Karpas-422 (cell line): ENCODE measurements at regions not wholly inside any gene's neighbourhood (a gene's known extent, or its start where the extent isn't known, plus 50 kb on each side); places are given as distances from the start of the nearest gene placed in this dataset.

Experiments
- DNase-seq: peaks from one replicate; pipeline ENCODE4 v3.0.0-alpha.2; 2015
- H2AFZ ChIP-seq: fragments of 200-600 bp; sonication (generic); 2 replicates; pipeline ENCODE4 v1.6.1; 2014; ENCODE audit warnings: antibody characterized with exemption, low read length, mixed read lengths
- H3K27ac ChIP-seq: fragments of 200-600 bp; sonication (generic); 2 replicates; pipeline ENCODE4 v1.5.1; 2014; ENCODE audit warnings: mild to moderate bottlenecking, low read length, moderate library complexity
- H3K27me3 ChIP-seq: fragments of 200-600 bp; sonication (generic); 2 replicates; pipeline ENCODE4 v1.6.1; 2014; ENCODE audit warnings: low read length, mixed read lengths
- H3K36me3 ChIP-seq: fragments of 200-600 bp; sonication (generic); 2 replicates; pipeline ENCODE4 v1.6.1; 2014; ENCODE audit warnings: low read length, mixed read lengths; ENCODE audit not compliant: insufficient read depth
- H3K4me1 ChIP-seq: fragments of 200-600 bp; sonication (generic); 2 replicates; pipeline ENCODE4 v1.6.1; 2014; ENCODE audit warnings: mild to moderate bottlenecking, low read length, mixed read lengths
- H3K4me2 ChIP-seq: fragments of 200-600 bp; sonication (generic); 2 replicates; pipeline ENCODE4 v1.6.1; 2014; ENCODE audit warnings: low read length, low read depth, mild to moderate bottlenecking; ENCODE audit not compliant: poor library complexity, severe bottlenecking
- H3K4me3 ChIP-seq: fragments of 200-600 bp; sonication (generic); 2 replicates; pipeline ENCODE4 v1.5.1; 2014; ENCODE audit warnings: mild to moderate bottlenecking, antibody characterized with exemption, low read length, mixed read lengths
- H3K79me2 ChIP-seq: fragments of 200-600 bp; sonication (generic); 2 replicates; pipeline ENCODE4 v1.6.1; 2014; ENCODE audit warnings: mild to moderate bottlenecking, low read length, mixed read lengths
- H3K9ac ChIP-seq: fragments of 200-600 bp; sonication (generic); 2 replicates; pipeline ENCODE4 v1.6.0; 2014; ENCODE audit warnings: low read length
- H3K9me2 ChIP-seq: fragments of 200-600 bp; sonication (generic), shearing (Covaris generic); replicated peaks from 2 replicates; pipeline ENCODE4 v1.6.0; 2014; ENCODE audit warnings: mild to moderate bottlenecking, low read length, moderate library complexity; ENCODE audit not compliant: insufficient read depth
- H3K9me3 ChIP-seq: fragments of 300-700, 200-600 bp; sonication (generic); 2 replicates; pipeline ENCODE4 v1.6.1; 2014; ENCODE audit warnings: low read length, mixed read lengths
- H4K20me1 ChIP-seq: fragments of 200-600 bp; sonication (generic); 2 replicates; pipeline ENCODE4 v1.6.1; 2014; ENCODE audit warnings: mild to moderate bottlenecking, antibody characterized with exemption, low read length, low read depth; ENCODE audit not compliant: insufficient read depth

DNA sequence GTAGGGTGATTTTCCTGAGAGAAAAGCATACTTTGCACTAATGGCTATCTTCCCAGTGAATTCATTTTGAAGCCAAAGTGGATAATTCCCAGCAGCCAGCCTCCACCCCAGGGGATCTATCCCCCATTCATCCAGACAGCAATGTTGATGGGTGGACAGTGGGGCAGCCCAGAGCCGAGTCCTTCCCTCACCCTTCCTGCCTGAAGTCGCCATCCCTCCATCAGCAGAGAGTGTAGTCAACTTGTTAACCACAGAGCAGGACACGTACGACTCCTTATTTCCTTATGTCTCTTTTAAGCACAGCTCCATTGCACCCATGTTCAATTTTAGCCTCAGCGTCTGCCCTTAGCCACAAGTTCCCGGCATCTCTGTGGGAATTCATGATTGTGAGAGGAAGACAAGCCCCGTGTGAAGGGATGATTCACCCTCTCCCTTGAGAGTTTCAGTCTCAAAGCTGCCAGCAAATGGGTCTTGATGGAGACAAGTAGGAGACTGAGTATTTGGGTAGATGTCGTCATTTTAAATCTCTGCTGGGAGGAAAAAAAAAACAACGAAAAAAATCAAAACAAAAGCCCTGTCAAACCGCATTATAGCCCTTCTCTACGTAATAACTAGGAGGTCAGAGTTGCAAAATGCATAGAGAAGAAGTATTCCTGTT, 58.3 kb upstream of the MEDAG start:
- no peak overlapping the region for H3K4me2 ChIP-seq
- H2AFZ ChIP-seq = no peak overlapping the region
- no peaks in the 10 kb centered on the region for H3K9me2 ChIP-seq
- H3K4me3 ChIP-seq = no peak overlapping the region
- no peaks in the 10 kb centered on the region for H3K27me3 ChIP-seq
- no peak overlapping the region for H3K9ac ChIP-seq
- H3K79me2 ChIP-seq = no peaks in the 10 kb centered on the region
- H4K20me1 ChIP-seq = no peaks in the 10 kb centered on the region
- no peak overlapping the region for H3K27ac ChIP-seq
- H3K9me3 ChIP-seq = peaks cover 6% of the 10 kb centered on the region; the same call in 1 of the 2 replicates
- H3K4me1 ChIP-seq = peaks cover 3% of the 10 kb centered on the region; the same call in 1 of the 2 replicates
- no peaks in the 10 kb centered on the region for H3K36me3 ChIP-seq
- DNase-seq = no peak

DNA sequence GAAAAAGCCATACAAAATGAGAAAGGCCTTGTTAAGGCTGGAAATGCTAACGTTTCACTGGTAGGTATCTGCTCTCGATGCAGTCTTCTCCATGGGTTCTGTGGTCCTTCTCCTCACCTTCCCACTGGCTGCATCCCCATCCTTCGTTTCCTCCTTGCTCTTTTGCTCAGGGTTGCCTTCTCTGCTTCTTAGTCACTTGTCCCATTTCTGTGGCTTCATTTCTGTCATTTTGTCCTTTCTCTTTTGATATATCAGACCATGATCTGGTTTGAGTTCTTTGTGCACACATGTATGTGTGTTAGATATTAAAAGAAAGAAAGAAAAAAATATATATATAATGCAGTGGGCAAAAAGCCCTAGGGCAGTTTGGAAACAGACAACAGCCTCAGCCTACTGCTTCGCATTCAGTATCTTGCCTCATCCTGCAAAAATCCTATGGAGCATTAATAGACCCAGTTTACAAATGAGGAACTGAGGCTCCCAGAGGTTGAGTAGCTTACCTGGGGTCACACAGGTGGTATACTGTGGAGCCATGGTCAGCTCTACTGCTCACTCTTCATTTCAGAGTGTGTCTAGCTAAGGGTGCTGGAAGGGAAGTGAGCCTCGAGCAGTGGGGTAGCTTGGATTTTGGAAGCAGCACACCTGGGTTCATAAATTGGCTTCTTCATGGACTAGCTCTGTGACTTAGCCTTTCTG, 57.6 kb upstream of the MEDAG start:
- Histone ChIP-seq H2AFZ (no peak overlapping the region), H3K4me1 (peaks cover 3% of the 10 kb centered on the region; the same call in 1 of the 2 replicates), H3K27ac (no peak overlapping the region), H3K9ac (no peak overlapping the region), H3K9me3 (no peaks in the 10 kb centered on the region; the same call in 1 of the 2 replicates), H3K4me2 (no peak overlapping the region), H3K4me3 (no peak overlapping the region), H3K36me3 (no peaks in the 10 kb centered on the region), H4K20me1 (no peaks in the 10 kb centered on the region), H3K79me2 (no peaks in the 10 kb centered on the region), H3K27me3 (no peaks in the 10 kb centered on the region), H3K9me2 (no peaks in the 10 kb centered on the region)
- DNase-seq = no peak

DNA sequence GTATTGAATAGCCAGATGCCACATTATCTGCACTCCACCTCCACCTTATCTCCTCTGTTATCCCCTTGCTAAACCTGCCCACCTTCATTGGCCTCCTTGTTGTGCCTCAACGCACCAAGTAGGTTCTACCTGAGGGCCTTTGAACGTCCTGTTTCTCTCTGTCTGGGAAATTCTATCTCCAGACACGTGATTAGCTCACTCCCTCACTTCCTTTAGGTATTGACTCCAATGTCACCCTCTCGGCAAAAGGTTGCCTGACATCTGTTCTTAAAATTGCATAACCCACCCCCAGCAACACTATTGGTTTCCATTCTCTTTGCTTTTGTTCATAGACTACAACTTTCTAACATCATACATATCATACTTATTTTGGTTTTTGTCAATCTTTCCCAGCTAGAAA, 56.5 kb upstream of the MEDAG start:
- DNase-seq = no peak
- Histone ChIP-seq H3K27ac (no peak overlapping the region), H3K9me3 (no peaks in the 10 kb centered on the region), H3K4me3 (no peak overlapping the region), H3K4me2 (no peak overlapping the region), H3K4me1 (peaks cover 3% of the 10 kb centered on the region; the same call in 1 of the 2 replicates), H3K36me3 (no peaks in the 10 kb centered on the region), H3K9ac (no peak overlapping the region), H2AFZ (no peak overlapping the region), H3K27me3 (no peaks in the 10 kb centered on the region), H3K79me2 (no peaks in the 10 kb centered on the region), H3K9me2 (no peaks in the 10 kb centered on the region), H4K20me1 (no peaks in the 10 kb centered on the region)

DNA sequence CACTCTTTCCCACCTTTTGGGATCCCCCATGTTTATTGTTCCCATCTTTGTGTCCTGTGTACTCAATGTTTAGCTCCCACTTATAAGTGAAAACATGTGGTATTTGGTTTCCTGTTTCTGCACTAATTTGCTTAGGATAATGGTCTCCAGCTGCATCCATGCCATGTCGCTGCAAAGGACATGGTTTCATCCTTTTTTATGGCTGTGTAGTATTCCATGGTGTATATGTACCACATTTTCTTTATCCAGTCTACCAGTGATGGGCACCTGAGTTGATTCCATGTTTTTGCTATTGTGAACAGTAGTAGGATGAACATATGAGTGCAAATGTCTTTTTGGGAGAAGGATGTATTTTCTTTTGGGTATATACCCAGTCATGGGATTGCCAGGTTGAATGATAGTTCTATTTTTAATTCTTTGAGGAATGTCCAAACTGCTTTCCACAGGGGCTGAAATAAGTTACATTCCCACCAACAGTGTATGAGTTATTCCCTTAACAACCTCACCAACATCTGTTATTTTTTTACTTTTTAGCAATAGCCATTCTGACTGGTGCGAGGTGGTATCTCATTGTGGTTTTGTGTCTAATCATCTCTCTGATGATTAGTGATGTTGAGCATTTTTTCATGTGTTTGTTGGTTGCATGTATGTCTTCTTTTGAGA, 55.7 kb upstream of the MEDAG start:
- H4K20me1 ChIP-seq = no peaks in the 10 kb centered on the region
- DNase-seq = no peak
- no peak overlapping the region for H2AFZ ChIP-seq
- H3K9ac ChIP-seq = no peak overlapping the region
- H3K79me2 ChIP-seq = no peaks in the 10 kb centered on the region
- no peak overlapping the region for H3K4me2 ChIP-seq
- no peaks in the 10 kb centered on the region for H3K9me2 ChIP-seq
- peaks cover 3% of the 10 kb centered on the region; the same call in 1 of the 2 replicates for H3K4me1 ChIP-seq
- no peaks in the 10 kb centered on the region for H3K36me3 ChIP-seq
- H3K9me3 ChIP-seq = no peaks in the 10 kb centered on the region
- no peak overlapping the region for H3K4me3 ChIP-seq
- no peaks in the 10 kb centered on the region for H3K27me3 ChIP-seq
- H3K27ac ChIP-seq = no peak overlapping the region

DNA sequence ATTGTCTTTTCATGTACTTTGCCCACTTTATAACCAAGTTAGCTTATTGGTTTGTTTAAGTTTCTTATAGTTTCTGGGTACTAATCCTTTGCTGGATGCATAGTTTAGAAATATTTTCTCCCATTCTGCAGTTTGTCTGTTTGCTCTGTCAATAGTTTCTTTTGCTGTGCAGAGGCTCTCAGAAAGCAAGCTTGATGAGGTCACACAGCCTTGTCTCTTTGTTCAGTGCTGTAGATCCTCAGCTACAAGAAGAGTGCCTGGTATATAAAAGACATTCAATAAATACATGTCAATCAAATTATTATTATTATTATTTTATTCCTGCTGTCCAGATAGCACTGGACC, 55.2 kb upstream of the MEDAG start:
- Histone ChIP-seq H3K4me3 (no peak overlapping the region), H3K36me3 (no peaks in the 10 kb centered on the region), H3K9me3 (no peaks in the 10 kb centered on the region), H3K27me3 (no peaks in the 10 kb centered on the region), H4K20me1 (no peaks in the 10 kb centered on the region), H3K4me2 (no peak overlapping the region), H3K79me2 (no peaks in the 10 kb centered on the region), H3K27ac (no peak overlapping the region), H3K9me2 (no peaks in the 10 kb centered on the region), H3K4me1 (peaks cover 3% of the 10 kb centered on the region; the same call in 1 of the 2 replicates), H2AFZ (no peak overlapping the region), H3K9ac (no peak overlapping the region)
- DNase-seq = no peak

DNA sequence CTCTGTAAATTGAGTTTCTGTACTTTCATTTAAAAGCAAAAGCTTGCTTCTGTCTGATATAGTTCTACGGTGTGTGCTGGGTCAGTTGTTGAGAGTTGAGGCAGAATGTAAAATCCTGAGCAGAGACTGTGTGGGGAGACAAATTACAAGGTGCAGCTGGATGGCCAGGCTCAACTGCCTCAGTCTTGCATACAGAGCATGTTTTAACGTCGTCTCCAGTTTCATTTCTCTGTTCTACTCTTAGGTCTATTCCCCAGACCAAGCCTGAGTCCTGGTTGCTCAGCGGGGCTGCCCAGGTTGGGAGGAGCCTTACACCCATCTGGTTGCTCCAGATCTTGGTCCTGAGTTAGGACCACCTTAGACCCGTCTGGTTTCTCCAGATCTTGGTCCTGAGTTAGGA, 54.4 kb upstream of the MEDAG start:
- no peaks in the 10 kb centered on the region for H3K27me3 ChIP-seq
- no peak overlapping the region for H3K9ac ChIP-seq
- H3K4me3 ChIP-seq = no peak overlapping the region
- no peak overlapping the region for H3K4me2 ChIP-seq
- H3K36me3 ChIP-seq = no peaks in the 10 kb centered on the region
- peak; percentile 48 for DNase-seq
- no peaks in the 10 kb centered on the region for H4K20me1 ChIP-seq
- no peak overlapping the region for H3K27ac ChIP-seq
- no peaks in the 10 kb centered on the region for H3K79me2 ChIP-seq
- H2AFZ ChIP-seq = no peak overlapping the region
- H3K9me2 ChIP-seq = no peaks in the 10 kb centered on the region
- H3K4me1 ChIP-seq = peaks cover 3% of the 10 kb centered on the region; the same call in 1 of the 2 replicates
- H3K9me3 ChIP-seq = no peaks in the 10 kb centered on the region

DNA sequence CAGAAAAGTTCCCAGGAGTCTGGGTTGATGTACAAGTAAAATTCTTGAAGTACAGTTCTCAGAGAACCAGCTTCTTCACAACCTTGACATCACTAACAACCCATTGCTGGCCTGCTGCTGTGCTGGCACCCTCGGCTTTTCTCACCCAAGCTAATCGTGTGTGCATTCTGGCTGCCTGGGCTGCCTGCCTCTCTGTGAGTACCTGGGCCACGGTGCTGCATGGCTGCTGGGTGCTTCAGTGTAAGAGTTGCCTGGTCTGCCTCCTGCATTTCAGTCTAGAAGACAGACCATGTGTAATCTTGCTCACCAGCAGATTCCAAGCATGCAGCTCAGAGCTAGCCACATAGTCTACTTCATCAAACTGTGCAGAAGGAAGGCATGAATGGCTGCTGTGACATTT, 50.5 kb upstream of the MEDAG start:
- Histone ChIP-seq H3K9ac (no peak overlapping the region), H3K79me2 (no peaks in the 10 kb centered on the region)

DNA sequence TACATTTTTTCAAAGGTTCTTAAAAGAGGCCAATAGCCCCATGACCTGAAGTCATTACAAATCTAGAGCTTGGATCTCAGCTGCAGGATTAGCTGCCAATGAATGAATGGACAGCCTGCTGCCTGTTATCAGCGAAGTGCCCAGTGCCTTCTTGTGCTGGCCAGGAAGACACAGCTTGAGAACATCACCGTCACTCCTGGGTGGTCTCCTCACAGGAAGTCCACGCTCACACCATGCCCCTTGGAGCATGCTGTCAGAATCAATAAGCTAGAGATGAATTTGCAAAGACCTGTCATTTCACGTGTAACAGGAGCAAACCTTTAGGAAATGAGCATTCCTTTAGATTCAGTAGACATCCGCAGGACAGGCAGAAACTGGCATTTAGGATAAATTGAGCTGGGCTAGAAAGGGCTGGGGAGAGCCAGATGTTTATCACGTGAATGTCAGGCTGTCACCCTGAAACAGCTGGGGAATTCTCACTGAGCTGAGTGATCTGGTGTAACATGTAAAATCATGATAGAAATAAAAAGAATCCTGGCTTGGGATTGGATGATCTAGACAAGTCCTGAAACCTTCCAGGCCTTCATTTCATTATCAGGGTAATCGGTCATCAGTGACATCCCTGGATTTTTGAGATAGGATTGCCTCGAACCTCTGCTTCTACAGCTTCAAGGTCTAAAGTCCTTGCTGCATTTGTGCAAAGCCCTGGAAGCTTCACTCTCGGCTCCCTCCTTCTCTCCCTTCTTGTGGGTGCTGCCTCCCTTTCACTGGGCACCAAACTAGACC, 49.9 kb upstream of the MEDAG start:
- no peak overlapping the region for H2AFZ ChIP-seq
- no peak overlapping the region for H3K4me2 ChIP-seq
- H3K9me2 ChIP-seq = no peaks in the 10 kb centered on the region
- no peaks in the 10 kb centered on the region for H3K27me3 ChIP-seq
- no peaks in the 10 kb centered on the region for H4K20me1 ChIP-seq
- no peaks in the 10 kb centered on the region for H3K79me2 ChIP-seq
- no peaks in the 10 kb centered on the region for H3K9me3 ChIP-seq
- no peak overlapping the region for H3K4me3 ChIP-seq
- no peak for DNase-seq
- H3K27ac ChIP-seq = no peak overlapping the region
- H3K9ac ChIP-seq = no peak overlapping the region
- peaks cover 3% of the 10 kb centered on the region; the same call in 1 of the 2 replicates for H3K4me1 ChIP-seq
- H3K36me3 ChIP-seq = no peaks in the 10 kb centered on the region

More for the DNA sequence above, 50.5 kb upstream of the MEDAG start:
- DNase-seq = no peak
- no peaks in the 10 kb centered on the region for H3K36me3 ChIP-seq
- H3K9me2 ChIP-seq = no peaks in the 10 kb centered on the region
- no peak overlapping the region for H3K4me2 ChIP-seq
- no peak overlapping the region for H2AFZ ChIP-seq
- H3K9me3 ChIP-seq = no peaks in the 10 kb centered on the region
- peaks cover 3% of the 10 kb centered on the region; the same call in 1 of the 2 replicates for H3K4me1 ChIP-seq
- H3K4me3 ChIP-seq = no peak overlapping the region
- H3K27me3 ChIP-seq = no peaks in the 10 kb centered on the region
- H4K20me1 ChIP-seq = no peaks in the 10 kb centered on the region
- no peak overlapping the region for H3K27ac ChIP-seq
